ENCODE measurements at regions not wholly inside any gene's neighbourhood (a gene's known extent, or its start where the extent isn't known, plus 50 kb on each side); places are given as distances from the start of the nearest gene placed in this dataset.
"Not testable (repeated sequence)": the region's sequence is repeated elsewhere in the genome, so short reads cannot be mapped to it uniquely, and the experiment has no call there.

DNA sequence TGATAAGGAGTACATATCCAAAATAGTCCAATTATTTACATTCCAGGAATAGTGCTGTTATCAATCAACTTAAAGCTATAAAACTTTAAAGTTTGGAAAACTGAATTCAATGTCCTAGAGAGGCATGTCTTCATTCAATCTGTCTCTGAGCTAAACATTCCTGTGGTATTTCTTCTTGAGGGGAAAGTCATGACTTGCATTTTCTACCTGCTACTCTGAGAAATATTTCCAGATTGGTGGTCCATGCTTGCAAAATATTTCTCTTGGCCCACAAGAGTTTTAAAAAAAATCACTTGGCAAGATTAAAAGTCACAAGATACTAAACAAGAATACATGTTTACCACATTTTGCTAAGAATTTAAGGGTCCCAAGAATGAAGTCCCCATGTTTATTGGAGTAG lies 63.6 kb upstream of the HGF start:
- no peak for ATAC-seq (ENCODE audit: low read depth)
- Mint-ChIP-seq H3K27me3 (no peaks in the 10 kb centered on the region), H3K9me3 (peaks cover 8% of the 10 kb centered on the region), H3K36me3 (ENCODE audit: low read depth) (no peaks in the 10 kb centered on the region), H3K27ac (no peak overlapping the region), H3K4me1 (no peaks in the 10 kb centered on the region), H3K4me3 (no peak overlapping the region)
- DNase-seq: no peak
- POLR2A ChIA-PET: no interaction called here
- intact Hi-C loops (cut with micrococcal nuclease): no loop called here
- CTCF ChIA-PET: no interaction called here
- TF ChIP-seq, protein P1, sequence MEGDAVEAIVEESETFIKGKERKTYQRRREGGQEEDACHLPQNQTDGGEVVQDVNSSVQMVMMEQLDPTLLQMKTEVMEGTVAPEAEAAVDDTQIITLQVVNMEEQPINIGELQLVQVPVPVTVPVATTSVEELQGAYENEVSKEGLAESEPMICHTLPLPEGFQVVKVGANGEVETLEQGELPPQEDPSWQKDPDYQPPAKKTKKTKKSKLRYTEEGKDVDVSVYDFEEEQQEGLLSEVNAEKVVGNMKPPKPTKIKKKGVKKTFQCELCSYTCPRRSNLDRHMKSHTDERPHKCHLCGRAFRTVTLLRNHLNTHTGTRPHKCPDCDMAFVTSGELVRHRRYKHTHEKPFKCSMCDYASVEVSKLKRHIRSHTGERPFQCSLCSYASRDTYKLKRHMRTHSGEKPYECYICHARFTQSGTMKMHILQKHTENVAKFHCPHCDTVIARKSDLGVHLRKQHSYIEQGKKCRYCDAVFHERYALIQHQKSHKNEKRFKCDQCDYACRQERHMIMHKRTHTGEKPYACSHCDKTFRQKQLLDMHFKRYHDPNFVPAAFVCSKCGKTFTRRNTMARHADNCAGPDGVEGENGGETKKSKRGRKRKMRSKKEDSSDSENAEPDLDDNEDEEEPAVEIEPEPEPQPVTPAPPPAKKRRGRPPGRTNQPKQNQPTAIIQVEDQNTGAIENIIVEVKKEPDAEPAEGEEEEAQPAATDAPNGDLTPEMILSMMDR (IDR thresholded peaks at IDR 0.05): no peak

DNA sequence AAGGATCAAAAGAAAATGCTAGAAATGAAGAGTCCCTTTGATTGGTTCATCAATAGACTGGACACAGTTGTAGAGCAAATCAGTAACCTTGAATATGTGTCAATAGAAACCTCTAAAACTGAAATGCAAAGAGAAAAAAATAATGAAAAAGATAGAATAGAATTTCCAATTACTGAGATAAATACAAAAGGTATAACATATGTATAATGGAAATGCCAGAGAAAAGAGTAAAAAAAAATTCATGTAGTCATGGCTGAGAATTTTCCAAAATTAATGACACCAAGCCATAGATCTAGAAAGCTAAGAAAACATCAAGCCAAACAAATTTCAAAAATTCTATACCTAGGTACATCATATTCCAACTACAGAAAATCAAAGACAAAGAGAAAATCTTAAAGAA lies 62.0 kb upstream of the HGF start:
- H3K27ac Mint-ChIP-seq: no peak overlapping the region
- ChIA-PET CTCF (no interaction called here), POLR2A (no interaction called here)
- H3K36me3 Mint-ChIP-seq (ENCODE audit: low read depth): no peaks in the 10 kb centered on the region
- no peaks in the 10 kb centered on the region for H3K4me1 Mint-ChIP-seq
- ATAC-seq (ENCODE audit: low read depth): no peak
- H3K4me3 Mint-ChIP-seq: no peak overlapping the region
- TF ChIP-seq, protein P1 (IDR thresholded peaks at IDR 0.05): no peak
- intact Hi-C loops (cut with micrococcal nuclease): no loop called here
- DNase-seq: no peak
- no peaks in the 10 kb centered on the region for H3K27me3 Mint-ChIP-seq
- peaks cover 8% of the 10 kb centered on the region for H3K9me3 Mint-ChIP-seq

DNA sequence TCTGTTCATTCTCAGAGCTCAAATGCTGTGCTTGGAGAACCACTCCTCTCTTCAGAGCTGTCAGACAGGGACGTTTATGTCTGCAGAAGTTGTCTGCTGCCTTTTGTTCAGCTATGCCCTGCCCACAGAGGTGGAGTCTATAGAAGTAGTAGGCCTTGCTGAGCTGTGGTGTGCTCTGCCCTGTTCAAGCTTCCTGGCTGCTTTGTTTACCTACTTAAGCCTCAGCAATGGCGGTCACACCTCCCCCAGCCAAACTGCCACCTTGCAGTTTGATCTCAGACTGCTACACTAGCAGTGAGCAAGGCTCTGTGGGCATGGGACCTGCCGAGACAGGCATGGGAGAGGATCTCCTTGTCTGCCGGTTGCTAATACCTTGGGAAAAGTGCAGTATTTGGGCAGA lies 59.7 kb upstream of the HGF start:
- H3K27me3 Mint-ChIP-seq; CTCF ChIA-PET; H3K4me1 Mint-ChIP-seq; DNase-seq; H3K36me3 Mint-ChIP-seq (ENCODE audit: low read depth); H3K27ac Mint-ChIP-seq; ATAC-seq (ENCODE audit: low read depth); intact Hi-C loops (cut with micrococcal nuclease); H3K4me3 Mint-ChIP-seq; H3K9me3 Mint-ChIP-seq; POLR2A ChIA-PET: not testable (repeated sequence)

DNA sequence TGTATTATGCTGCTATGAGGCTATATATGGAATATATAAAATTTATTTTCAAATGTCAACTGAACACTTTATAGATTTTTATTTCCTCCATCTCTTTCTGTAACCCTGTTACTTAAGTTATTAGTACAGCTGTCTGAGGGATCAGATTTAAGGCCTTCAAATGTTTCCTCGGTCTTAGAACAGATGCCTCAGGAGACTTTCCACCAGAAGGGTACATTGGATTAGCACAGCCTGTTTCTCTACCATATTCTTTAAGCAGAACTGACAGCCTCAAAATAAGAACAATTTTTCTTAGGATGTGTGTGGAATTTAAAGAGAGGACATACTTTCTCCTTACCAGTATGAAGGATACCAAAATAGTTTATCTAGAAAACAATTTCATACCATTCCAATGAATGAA lies 53.0 kb upstream of the HGF start:
- intact Hi-C loops (cut with micrococcal nuclease): no loop called here
- no peaks in the 10 kb centered on the region for H3K27me3 Mint-ChIP-seq
- ATAC-seq (ENCODE audit: low read depth): no peak
- ChIA-PET POLR2A (no interaction called here), CTCF (no interaction called here)
- TF ChIP-seq, protein P1 (IDR thresholded peaks at IDR 0.05): no peak
- no peak for DNase-seq
- H3K9me3 Mint-ChIP-seq: peaks cover 2% of the 10 kb centered on the region
- H3K4me1 Mint-ChIP-seq: no peaks in the 10 kb centered on the region
- no peaks in the 10 kb centered on the region for H3K36me3 Mint-ChIP-seq (ENCODE audit: low read depth)
- H3K27ac Mint-ChIP-seq: no peak overlapping the region
- H3K4me3 Mint-ChIP-seq: no peak overlapping the region

DNA sequence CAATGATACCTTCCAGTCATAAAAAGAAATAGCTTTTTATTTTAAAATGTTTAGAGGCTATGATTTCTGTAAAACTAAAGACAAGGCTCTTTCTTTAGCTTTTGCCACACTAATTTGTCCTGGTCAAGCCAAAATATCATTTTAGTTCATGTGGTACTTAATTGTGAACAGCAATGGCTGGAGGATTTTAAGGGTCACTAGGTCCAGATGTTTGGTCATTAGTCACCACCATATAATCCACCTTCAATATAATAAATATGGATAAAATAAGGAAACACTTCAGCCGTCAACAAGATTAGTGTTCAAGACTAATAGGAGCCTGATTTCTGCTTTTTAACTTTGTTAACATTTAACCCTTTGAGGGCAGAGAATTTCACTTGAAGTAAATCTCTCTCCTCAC lies 50.0 kb upstream of the HGF start:
- Mint-ChIP-seq H3K36me3 (ENCODE audit: low read depth) (no peaks in the 10 kb centered on the region), H3K9me3 (peaks cover 2% of the 10 kb centered on the region), H3K4me3 (no peak overlapping the region), H3K27ac (no peak overlapping the region), H3K4me1 (no peaks in the 10 kb centered on the region), H3K27me3 (no peaks in the 10 kb centered on the region)
- ChIA-PET CTCF (no interaction called here), POLR2A (no interaction called here)
- TF ChIP-seq, protein P1 (IDR thresholded peaks at IDR 0.05): no peak
- no peak for ATAC-seq (ENCODE audit: low read depth)
- intact Hi-C loops (cut with micrococcal nuclease): no loop called here
- no peak for DNase-seq

All from activated B cell treated with CpG ODN at 0.5 μM for 24 hours (primary cell).